Gastrocnemius medialis (tissue), 4 donors: ENCODE measurements at regions not wholly inside any gene's neighbourhood (a gene's known extent, or its start where the extent isn't known, plus 50 kb on each side); places are given as distances from the start of the nearest gene placed in this dataset.

Experiments
- POLR2A ChIP-seq, 2 donors: fragments of 450-650 bp; IDR thresholded peaks; one replicate each; pipeline ENCODE4 v1.6.1; 2017; ENCODE audit warnings: antibody characterized with exemption in 2 of 2, mild to moderate bottlenecking in 2 of 2, moderate library complexity in 2 of 2
- TF ChIP-seq, protein P1 (sequence below), 5 experiments: fragments of 450-650 bp in 3 of 5; fragments of 200-600 bp in 2 of 5; sonication (generic) in 2 of 5; IDR thresholded peaks in 4 of 5; conservative IDR thresholded peaks in 1 of 5; 1 replicate in 4 of 5; 2 replicates in 1 of 5; pipeline ENCODE4 v1.5.1; 2016 to 2019; ENCODE audit warnings: antibody characterized with exemption in 5 of 5, mild to moderate bottlenecking in 3 of 5, moderate library complexity in 3 of 5

DNA sequence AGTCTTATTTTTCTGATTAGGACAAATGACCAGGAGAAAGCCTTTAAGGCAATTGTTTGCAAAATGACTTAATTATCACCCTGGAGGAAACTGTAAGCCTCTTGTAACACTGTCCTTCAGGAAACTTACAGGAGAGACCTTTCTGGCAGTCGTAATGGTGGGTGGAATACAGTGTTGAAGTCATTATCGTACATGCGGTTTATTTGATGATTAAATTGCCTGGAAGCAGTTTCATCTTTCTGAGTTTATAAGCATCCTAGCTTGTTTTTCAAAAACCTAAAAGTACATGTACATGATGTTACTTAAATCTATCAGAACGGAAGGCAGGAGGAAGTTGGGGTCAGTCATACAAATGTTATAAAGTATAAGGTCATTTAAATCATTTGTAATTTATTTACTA is 86.2 kb upstream of the RAB27B start:
- TF ChIP-seq, protein P1, sequence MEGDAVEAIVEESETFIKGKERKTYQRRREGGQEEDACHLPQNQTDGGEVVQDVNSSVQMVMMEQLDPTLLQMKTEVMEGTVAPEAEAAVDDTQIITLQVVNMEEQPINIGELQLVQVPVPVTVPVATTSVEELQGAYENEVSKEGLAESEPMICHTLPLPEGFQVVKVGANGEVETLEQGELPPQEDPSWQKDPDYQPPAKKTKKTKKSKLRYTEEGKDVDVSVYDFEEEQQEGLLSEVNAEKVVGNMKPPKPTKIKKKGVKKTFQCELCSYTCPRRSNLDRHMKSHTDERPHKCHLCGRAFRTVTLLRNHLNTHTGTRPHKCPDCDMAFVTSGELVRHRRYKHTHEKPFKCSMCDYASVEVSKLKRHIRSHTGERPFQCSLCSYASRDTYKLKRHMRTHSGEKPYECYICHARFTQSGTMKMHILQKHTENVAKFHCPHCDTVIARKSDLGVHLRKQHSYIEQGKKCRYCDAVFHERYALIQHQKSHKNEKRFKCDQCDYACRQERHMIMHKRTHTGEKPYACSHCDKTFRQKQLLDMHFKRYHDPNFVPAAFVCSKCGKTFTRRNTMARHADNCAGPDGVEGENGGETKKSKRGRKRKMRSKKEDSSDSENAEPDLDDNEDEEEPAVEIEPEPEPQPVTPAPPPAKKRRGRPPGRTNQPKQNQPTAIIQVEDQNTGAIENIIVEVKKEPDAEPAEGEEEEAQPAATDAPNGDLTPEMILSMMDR (IDR thresholded peaks at IDR 0.05 in 4 of 5, conservative IDR thresholded peaks at IDR 0.05 in 1 of 5): no peak
- TF ChIP-seq POLR2A (IDR thresholded peaks at IDR 0.05): no peak
